ENCODE measurements at regions not wholly inside any gene's neighbourhood (a gene's known extent, or its start where the extent isn't known, plus 50 kb on each side); places are given as distances from the start of the nearest gene placed in this dataset.

DNA sequence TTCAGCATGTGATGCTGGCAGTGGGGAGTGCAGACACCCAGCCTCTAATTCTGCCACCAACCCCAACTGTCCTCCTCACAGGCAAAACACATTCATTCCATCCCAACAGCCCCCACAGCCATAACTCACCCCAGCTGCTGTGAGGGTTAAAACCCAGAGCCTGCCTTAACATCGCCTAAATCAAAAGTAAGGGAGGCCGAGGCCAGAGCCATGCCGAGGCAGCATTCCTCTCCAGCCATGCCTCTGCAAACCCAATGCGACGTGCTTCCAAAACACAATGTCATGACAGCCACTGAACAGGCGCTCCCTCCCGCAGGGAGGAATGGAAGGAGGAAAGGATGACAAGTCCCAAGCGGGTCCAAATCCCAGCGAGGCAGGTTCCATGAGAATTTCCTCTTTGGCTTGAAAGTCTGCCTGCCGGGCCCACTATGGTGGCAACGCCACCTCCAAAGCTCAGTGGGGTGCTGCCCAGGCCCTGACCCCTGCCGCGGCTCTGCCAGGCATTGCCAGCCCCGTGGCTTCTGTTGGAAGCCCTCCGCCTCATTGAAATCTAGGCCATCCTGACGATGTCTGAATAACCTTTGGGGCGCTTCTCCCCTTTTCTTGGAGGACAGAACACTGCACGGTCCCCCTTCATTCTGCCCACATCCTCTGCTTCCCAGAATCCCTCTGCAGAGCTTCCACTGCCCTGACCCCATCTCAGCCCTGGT lies 472.3 kb downstream of the BRD1 start:
- H3K4me3 ChIP-seq (ENCODE audit: low read depth, low read length): no peak overlapping the region
- TF ChIP-seq, protein P1, sequence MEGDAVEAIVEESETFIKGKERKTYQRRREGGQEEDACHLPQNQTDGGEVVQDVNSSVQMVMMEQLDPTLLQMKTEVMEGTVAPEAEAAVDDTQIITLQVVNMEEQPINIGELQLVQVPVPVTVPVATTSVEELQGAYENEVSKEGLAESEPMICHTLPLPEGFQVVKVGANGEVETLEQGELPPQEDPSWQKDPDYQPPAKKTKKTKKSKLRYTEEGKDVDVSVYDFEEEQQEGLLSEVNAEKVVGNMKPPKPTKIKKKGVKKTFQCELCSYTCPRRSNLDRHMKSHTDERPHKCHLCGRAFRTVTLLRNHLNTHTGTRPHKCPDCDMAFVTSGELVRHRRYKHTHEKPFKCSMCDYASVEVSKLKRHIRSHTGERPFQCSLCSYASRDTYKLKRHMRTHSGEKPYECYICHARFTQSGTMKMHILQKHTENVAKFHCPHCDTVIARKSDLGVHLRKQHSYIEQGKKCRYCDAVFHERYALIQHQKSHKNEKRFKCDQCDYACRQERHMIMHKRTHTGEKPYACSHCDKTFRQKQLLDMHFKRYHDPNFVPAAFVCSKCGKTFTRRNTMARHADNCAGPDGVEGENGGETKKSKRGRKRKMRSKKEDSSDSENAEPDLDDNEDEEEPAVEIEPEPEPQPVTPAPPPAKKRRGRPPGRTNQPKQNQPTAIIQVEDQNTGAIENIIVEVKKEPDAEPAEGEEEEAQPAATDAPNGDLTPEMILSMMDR (IDR thresholded peaks at IDR 0.05; ENCODE audit: borderline replicate concordance, insufficient read depth, low read depth, low read length): no peak

DNA sequence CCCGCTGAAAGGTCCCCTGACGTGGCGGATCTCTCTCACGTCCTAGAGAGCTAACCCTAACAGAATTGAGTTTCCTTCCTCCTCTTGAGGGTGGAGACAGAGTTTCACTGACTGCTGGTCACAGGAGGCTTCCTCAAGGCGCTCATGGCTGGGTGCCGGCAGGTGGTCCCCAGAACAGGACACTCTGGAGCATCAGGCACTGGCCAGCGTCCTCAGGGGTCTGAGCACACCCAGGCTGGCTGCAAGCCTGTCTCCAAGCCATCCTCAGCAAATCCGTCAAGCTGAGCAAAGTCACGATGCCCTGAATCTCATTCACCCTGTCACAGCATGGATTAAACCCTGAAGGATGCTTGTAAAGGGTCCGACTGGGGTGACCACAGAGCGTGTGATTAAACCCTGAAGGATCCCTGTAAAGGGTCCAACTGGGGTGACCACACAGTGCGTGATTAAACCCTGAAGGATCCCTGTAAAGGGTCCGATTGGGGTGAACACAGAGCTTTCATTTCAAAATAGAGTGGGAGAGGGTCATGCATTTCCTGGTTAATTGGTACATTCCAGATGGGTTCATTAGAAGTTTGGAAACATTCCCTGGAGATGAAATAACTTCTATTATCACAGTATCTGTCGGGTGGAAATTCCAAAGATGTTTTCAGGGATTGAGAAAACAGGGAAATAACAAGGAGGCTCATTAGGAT lies 473.0 kb downstream of the BRD1 start:
- TF ChIP-seq, protein P1 (IDR thresholded peaks at IDR 0.05; ENCODE audit: borderline replicate concordance, insufficient read depth, low read depth, low read length): no peak
- H3K4me3 ChIP-seq (ENCODE audit: low read depth, low read length): no peak overlapping the region

DNA sequence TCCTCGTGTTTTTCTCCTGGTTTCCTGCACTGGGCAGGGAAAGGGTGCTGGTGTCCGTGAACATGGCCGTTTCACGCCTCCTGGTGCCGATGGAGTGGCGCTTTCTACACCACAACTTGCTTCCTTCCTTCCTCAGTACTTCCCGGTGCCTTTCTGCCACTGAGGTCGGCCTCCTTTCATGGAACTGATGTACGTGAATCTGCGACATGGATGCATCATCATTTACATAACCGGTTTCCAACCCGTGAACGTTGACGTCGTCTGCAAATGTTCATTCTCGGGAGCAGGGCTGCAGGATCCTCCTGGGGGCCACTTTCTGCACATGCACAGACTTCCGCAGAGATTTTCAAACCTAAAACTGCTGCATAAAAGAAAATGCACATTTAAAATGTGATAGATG lies 474.4 kb downstream of the BRD1 start:
- TF ChIP-seq, protein P1 (IDR thresholded peaks at IDR 0.05; ENCODE audit: borderline replicate concordance, insufficient read depth, low read depth, low read length): no peak

DNA sequence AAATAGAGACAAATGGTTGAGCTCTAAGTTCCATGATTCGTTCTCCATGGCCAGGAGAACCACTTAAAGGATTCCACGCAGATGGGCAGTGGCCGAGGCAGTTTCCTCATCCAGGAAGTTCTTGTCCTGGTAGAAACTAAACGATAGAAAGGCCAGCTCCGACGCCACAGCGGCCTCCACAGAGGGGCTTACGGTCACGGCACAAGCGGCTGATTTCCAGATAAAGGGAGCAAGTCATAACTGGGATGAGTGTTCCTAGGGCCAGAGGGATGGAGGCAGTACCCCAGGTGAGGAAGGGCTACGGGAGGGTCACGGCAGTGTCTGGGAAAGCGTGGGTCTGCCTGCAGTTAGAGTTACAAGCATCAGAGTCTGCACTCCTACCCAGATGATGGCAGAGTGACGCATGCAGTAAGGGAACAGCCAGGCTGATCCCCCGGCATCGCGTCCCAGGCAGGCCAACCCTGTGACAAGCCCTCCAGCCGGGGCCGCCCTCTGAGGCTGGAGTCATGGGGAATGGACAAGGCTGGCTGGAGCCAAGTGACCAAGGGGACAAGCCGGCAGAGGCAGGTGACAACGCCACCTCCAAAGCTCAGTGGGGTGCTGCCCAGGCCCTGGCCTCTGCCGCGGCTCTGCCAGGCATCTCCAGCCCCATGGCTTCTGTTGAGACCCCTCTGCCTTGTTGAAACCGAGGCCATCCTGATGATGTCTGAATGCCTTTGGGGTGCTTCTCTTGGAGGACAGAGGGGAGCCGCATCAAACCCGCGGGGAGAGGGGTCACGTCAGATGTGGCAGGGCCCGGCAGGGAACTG lies 475.1 kb downstream of the BRD1 start:
- H3K4me3 ChIP-seq (ENCODE audit: low read depth, low read length): no peak overlapping the region
- TF ChIP-seq, protein P1 (IDR thresholded peaks at IDR 0.05; ENCODE audit: borderline replicate concordance, insufficient read depth, low read depth, low read length): no peak

More for the DNA sequence above, 474.4 kb downstream of the BRD1 start:
- H3K4me3 ChIP-seq (ENCODE audit: low read depth, low read length): no peak overlapping the region

DNA sequence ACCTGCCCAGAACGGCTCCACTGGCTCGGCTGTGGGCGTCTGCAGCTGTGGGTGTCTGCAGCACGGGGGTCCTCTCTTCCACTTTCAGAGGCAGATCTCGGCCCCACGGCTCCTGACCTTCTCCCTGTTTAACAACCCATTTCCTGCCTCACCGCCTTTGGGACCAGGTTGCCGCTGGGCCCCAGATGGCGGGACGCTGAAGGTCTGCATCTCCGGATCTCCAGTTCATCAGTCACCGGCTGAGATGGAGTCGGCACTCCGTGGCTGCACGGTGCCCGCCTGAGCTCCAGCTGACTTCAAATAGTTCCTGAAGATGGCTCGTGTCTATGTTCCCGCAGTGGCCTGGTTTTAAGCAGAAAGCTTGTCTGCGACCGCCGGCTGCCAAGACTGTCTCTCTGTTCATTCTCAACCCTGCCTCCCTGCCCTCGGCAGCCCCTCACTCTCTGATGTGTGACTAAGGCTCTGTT lies 475.9 kb downstream of the BRD1 start:
- H3K4me3 ChIP-seq (ENCODE audit: low read depth, low read length): no peak overlapping the region
- TF ChIP-seq, protein P1 (IDR thresholded peaks at IDR 0.05; ENCODE audit: borderline replicate concordance, insufficient read depth, low read depth, low read length): no peak

DNA sequence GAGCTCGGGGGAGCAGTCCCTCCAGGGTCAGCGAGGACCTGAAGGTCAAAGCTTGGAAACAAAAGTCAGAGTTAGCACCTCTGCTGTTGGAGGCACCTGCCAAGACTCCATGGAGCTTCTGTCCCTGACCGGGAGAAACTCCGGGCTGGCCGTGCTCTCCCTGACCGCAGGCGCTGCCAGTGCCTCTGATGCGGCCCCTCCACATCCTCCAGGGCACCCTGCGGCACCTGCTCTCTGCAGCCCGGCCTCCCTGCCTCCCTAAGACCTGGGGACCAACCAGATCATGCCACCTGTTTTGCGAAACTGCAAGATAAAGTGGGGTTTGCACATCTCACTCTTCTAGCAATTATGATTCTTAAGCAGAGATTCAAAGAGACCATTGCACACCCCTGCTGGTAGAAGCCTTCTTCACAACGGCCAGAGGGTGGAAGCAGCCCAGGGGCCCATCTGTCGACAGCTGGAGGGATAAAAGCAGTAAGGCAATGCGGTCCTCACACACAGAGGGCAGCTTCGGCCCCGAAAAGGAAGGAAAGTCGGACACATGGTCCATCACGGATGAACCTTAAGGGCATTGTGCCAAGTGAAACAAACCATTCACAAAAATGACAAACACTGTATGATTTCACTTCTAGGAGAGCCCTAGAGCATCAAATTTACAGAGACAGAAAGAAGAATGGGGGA lies 477.1 kb downstream of the BRD1 start:
- H3K4me3 ChIP-seq (ENCODE audit: low read depth, low read length): no peak overlapping the region
- TF ChIP-seq, protein P1 (IDR thresholded peaks at IDR 0.05; ENCODE audit: borderline replicate concordance, insufficient read depth, low read depth, low read length): no peak
